ENCODE measurements at regions not wholly inside any gene's neighbourhood (a gene's known extent, or its start where the extent isn't known, plus 50 kb on each side); places are given as distances from the start of the nearest gene placed in this dataset.

DNA sequence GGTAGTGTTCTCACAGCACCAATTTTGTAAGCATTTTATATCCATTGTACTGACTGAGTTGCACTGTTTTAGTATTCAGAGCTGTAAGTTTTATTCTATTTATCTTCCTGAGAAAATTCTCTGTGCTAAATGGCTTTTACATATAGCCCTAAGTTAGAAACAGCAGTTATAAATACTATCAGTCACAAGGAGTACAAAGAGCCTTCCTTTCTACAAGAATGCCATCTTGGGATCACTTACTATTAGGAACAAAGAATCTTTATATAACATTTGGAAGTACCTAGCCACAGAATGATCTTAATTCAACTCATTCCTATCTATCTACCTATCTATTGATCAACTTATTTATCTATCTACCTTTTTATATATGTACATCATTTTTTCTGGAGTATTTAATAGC lies 423.9 kb upstream of the RGS18 start:
- no peak for DNase-seq (ENCODE audit: low spot score)

GRCh38 chr1:191739544-191739943 lies 418.7 kb upstream of the RGS18 start:
- Mint-ChIP-seq H3K27me3 (ENCODE audit: insufficient read depth, low read depth) (no peaks in the 10 kb centered on the region), H3K4me1 (no peaks in the 10 kb centered on the region), H3K9me3 (no peaks in the 10 kb centered on the region), H3K4me3 (no peak overlapping the region), H3K27ac (no peak overlapping the region), H3K36me3 (no peaks in the 10 kb centered on the region)
- Histone ChIP-seq H3F3A (ENCODE audit: low read depth) (no peaks in the 10 kb centered on the region), H3K4me1 (no peaks in the 10 kb centered on the region), H3K9me3 (ENCODE audit: low read depth) (no peaks in the 10 kb centered on the region), H3K36me3 (no peaks in the 10 kb centered on the region), H3K9ac (no peak overlapping the region), H3K79me2 (ENCODE audit: low read depth) (no peaks in the 10 kb centered on the region), H3K4me2 (no peak overlapping the region), H3K4me3 (no peak overlapping the region), H4K20me1 (ENCODE audit: low read depth) (no peaks in the 10 kb centered on the region), H3K27me3 (no peaks in the 10 kb centered on the region), H3K27ac (no peak overlapping the region), H2AFZ (replicated peaks) (no peak overlapping the region)
- DNase-seq (ENCODE audit: low spot score), result no peak
- TF ChIP-seq EZH2phosphoT487 (IDR thresholded peaks at IDR 0.05) (no peak), CTCF (IDR thresholded peaks at IDR 0.05) (no peak), EZH2 (IDR thresholded peaks at IDR 0.05) (no peak)

More for the DNA sequence above, 423.9 kb upstream of the RGS18 start:
- H3K4me3 Mint-ChIP-seq, result no peak overlapping the region
- no peaks in the 10 kb centered on the region for H3K27me3 Mint-ChIP-seq (ENCODE audit: insufficient read depth, low read depth)
- TF ChIP-seq EZH2 (IDR thresholded peaks at IDR 0.05) (no peak), CTCF (IDR thresholded peaks at IDR 0.05) (no peak), EZH2phosphoT487 (IDR thresholded peaks at IDR 0.05) (no peak)
- no peaks in the 10 kb centered on the region for H3K4me1 Mint-ChIP-seq
- H2AFZ ChIP-seq (replicated peaks), result no peak overlapping the region
- H3K9me3 Mint-ChIP-seq, result peaks cover 13% of the 10 kb centered on the region
- no peak overlapping the region for H3K27ac ChIP-seq
- no peaks in the 10 kb centered on the region for H3K27me3 ChIP-seq
- H3K79me2 ChIP-seq (ENCODE audit: low read depth), result no peaks in the 10 kb centered on the region
- H3K9ac ChIP-seq, result no peak overlapping the region
- H3K4me3 ChIP-seq, result no peak overlapping the region
- H3K36me3 ChIP-seq, result no peaks in the 10 kb centered on the region
- H3F3A ChIP-seq (ENCODE audit: low read depth), result no peaks in the 10 kb centered on the region
- H3K9me3 ChIP-seq (ENCODE audit: low read depth), result no peaks in the 10 kb centered on the region
- no peaks in the 10 kb centered on the region for H4K20me1 ChIP-seq (ENCODE audit: low read depth)
- H3K27ac Mint-ChIP-seq, result no peak overlapping the region
- no peak overlapping the region for H3K4me2 ChIP-seq
- no peaks in the 10 kb centered on the region for H3K36me3 Mint-ChIP-seq
- no peaks in the 10 kb centered on the region for H3K4me1 ChIP-seq

DNA sequence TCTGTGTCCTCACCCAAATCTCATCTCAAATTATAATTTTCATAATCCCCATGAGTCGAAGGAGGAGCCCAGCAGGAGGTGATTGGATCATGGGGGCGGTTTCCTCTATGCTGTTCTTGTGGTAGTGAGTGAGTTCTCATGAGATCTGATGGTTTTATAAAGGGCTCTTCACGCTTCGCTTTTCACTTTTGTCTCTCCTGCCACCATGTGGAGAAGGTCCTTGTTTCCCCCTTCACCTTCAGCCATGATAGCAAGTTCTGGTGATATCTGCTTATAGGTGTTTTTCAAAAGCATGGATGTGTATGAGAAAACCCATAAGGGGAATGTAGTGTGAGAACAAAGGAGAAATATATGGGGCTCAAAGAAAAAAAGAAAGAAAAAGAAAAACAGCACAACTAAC lies 405.9 kb upstream of the RGS18 start:
- no peak overlapping the region for H3K27ac Mint-ChIP-seq
- H3K4me1 ChIP-seq, result no peaks in the 10 kb centered on the region
- no peaks in the 10 kb centered on the region for H3K4me1 Mint-ChIP-seq
- H3K27me3 ChIP-seq, result no peaks in the 10 kb centered on the region
- H3K27ac ChIP-seq, result no peak overlapping the region
- H3K9me3 ChIP-seq (ENCODE audit: low read depth), result no peaks in the 10 kb centered on the region
- H3K9me3 Mint-ChIP-seq, result peaks cover 9% of the 10 kb centered on the region
- no peak overlapping the region for H3K4me2 ChIP-seq
- no peak overlapping the region for H2AFZ ChIP-seq (replicated peaks)
- no peak overlapping the region for H3K9ac ChIP-seq
- no peaks in the 10 kb centered on the region for H3K79me2 ChIP-seq (ENCODE audit: low read depth)
- H3F3A ChIP-seq (ENCODE audit: low read depth), result no peaks in the 10 kb centered on the region
- H3K4me3 ChIP-seq, result no peak overlapping the region
- H3K36me3 ChIP-seq, result no peaks in the 10 kb centered on the region
- TF ChIP-seq CTCF (IDR thresholded peaks at IDR 0.05) (no peak), EZH2phosphoT487 (IDR thresholded peaks at IDR 0.05) (no peak), EZH2 (IDR thresholded peaks at IDR 0.05) (no peak)
- H3K27me3 Mint-ChIP-seq (ENCODE audit: insufficient read depth, low read depth), result peaks cover 5% of the 10 kb centered on the region
- no peak overlapping the region for H3K4me3 Mint-ChIP-seq
- DNase-seq (ENCODE audit: low spot score), result no peak
- H3K36me3 Mint-ChIP-seq, result peaks cover 1% of the 10 kb centered on the region
- no peaks in the 10 kb centered on the region for H4K20me1 ChIP-seq (ENCODE audit: low read depth)
